Ishikawa (cell line): ENCODE measurements at regions not wholly inside any gene's neighbourhood (a gene's known extent, or its start where the extent isn't known, plus 50 kb on each side); places are given as distances from the start of the nearest gene placed in this dataset.

Source experiments
- RAD21 ChIP-seq: IDR thresholded peaks from 2 replicates; pipeline ENCODE4 v1.6.1; 2012; ENCODE audit warnings: low read depth
- TCF12 ChIP-seq: IDR thresholded peaks from 2 replicates; pipeline ENCODE4 v1.6.1; 2012; ENCODE audit warnings: low read depth

GRCh38 chr6:127641905-127642304 is 64.9 kb downstream of the C6orf58 start:
- TF ChIP-seq RAD21: peak; percentile 63
- no peak for TF ChIP-seq TCF12
